Ovary (tissue), 3 donors: ENCODE measurements at regions not wholly inside any gene's neighbourhood (a gene's known extent, or its start where the extent isn't known, plus 50 kb on each side); places are given as distances from the start of the nearest gene placed in this dataset.

ENCODE experiments used
- CTCF ChIP-seq, 3 donors: fragments of 450-650 bp in 2 of 3; fragments of 200-600 bp in 1 of 3; IDR thresholded peaks; one replicate each; pipeline versions ENCODE4 v1.5.1 to v1.8.0; 2016 to 2022; ENCODE audit warnings: antibody characterized with exemption in 3 of 3, mild to moderate bottlenecking in 1 of 3
- POLR2A ChIP-seq: fragments of 450-650 bp; IDR thresholded peaks from one replicate; pipeline ENCODE4 v1.6.1; 2017; ENCODE audit warnings: antibody characterized with exemption, mild to moderate bottlenecking, moderate library complexity
- donor health status: DM: no; HTN: no; CAD: no.

GRCh38 chr5:15249152-15249551 is 250.8 kb upstream of the FBXL7 start:
- TF ChIP-seq CTCF (IDR thresholded peaks at IDR 0.05) (no peak), POLR2A (no peak)
